ENCODE measurements at regions not wholly inside any gene's neighbourhood (a gene's known extent, or its start where the extent isn't known, plus 50 kb on each side); places are given as distances from the start of the nearest gene placed in this dataset.
A peak's percentile ranks its signal among the peaks of the same experiment; 100 is the strongest.

DNA sequence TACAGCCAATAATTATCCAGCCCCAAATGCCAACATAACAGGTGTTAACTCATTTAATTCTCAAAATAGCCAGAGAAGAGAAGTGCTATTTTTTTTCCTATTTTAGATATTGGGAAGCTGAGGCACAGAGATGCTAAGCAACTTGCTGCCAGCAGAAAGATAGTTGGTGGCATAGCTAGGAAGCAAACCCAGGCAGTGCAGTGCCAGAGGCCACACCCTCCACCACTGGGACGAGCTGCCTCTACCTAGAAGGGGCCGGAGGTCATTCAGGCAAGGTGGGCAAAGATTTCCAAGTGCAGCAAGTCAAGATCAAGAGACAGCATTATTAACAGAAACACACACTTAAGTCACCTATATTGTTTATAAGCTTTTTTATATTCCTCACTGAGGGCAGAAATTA is 654.1 kb downstream of the INHBA start:
- H3K27ac ChIP-seq = no peak overlapping the region
- TF ChIP-seq, protein P1, sequence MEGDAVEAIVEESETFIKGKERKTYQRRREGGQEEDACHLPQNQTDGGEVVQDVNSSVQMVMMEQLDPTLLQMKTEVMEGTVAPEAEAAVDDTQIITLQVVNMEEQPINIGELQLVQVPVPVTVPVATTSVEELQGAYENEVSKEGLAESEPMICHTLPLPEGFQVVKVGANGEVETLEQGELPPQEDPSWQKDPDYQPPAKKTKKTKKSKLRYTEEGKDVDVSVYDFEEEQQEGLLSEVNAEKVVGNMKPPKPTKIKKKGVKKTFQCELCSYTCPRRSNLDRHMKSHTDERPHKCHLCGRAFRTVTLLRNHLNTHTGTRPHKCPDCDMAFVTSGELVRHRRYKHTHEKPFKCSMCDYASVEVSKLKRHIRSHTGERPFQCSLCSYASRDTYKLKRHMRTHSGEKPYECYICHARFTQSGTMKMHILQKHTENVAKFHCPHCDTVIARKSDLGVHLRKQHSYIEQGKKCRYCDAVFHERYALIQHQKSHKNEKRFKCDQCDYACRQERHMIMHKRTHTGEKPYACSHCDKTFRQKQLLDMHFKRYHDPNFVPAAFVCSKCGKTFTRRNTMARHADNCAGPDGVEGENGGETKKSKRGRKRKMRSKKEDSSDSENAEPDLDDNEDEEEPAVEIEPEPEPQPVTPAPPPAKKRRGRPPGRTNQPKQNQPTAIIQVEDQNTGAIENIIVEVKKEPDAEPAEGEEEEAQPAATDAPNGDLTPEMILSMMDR (conservative IDR thresholded peaks at IDR 0.05) = no peak

DNA sequence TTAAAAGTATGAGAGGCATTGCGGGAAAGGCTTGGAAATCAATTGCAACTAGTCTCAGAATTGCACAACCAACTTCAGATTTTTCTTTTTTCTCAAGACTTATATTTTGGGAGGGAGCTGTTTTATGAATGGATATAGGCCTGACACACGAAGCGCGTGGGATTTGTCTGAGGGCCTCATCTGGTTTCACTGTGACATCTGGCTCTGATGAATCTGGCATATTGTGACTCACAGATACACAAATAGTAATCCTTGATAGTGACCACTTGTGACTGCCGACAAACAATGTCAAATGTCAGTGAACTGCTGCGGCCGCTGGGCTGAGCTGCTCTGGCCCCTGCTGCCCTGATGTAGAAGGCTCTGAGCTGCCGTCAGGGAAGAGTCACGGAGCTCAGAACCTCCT is 655.1 kb downstream of the INHBA start:
- TF ChIP-seq, protein P1 (conservative IDR thresholded peaks at IDR 0.05) = no peak
- H3K27ac ChIP-seq = no peak overlapping the region

DNA sequence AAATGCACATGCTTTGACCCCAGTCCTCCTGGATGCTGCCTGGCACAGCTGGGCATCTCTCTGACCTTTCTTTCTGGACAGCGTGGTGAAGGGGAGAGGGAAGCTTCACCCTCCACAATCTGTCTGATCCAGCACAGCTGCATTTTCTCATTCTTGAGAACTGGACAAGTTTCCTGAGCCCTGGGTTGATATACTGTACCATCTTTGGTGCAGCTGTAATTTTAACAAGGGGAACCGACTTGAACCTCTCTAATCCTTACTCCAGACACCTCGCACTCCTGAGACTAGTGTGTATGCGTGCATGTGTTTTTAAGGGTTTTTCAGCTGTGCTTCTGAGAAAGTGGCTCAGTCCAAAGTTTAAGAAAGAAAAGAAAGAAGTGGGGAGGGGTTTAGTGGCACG is 655.7 kb downstream of the INHBA start:
- TF ChIP-seq, protein P1 (conservative IDR thresholded peaks at IDR 0.05) = no peak
- no peak overlapping the region for H3K27ac ChIP-seq

DNA sequence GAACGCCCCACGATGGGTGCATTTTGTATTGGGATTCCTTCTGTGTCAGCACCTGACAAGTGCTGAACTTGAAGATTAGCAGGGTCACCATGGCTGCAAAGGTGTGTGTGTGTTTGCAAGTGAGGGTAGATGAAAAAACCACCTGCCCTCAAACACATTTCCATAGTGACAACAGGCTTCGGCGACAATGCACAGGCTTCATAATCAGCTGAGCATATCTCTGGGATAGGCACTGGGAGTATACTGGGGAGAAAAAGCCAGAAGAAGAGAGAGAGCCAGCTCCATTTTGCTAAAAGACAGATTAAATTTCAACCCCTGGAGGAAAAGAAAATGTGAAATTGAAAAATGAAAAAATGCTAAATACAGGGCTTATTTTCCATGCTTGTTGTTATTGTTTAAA is 656.1 kb downstream of the INHBA start:
- no peak overlapping the region; the same call in 1 of the 2 replicates for H3K27ac ChIP-seq
- TF ChIP-seq, protein P1 (conservative IDR thresholded peaks at IDR 0.05) = no peak

DNA sequence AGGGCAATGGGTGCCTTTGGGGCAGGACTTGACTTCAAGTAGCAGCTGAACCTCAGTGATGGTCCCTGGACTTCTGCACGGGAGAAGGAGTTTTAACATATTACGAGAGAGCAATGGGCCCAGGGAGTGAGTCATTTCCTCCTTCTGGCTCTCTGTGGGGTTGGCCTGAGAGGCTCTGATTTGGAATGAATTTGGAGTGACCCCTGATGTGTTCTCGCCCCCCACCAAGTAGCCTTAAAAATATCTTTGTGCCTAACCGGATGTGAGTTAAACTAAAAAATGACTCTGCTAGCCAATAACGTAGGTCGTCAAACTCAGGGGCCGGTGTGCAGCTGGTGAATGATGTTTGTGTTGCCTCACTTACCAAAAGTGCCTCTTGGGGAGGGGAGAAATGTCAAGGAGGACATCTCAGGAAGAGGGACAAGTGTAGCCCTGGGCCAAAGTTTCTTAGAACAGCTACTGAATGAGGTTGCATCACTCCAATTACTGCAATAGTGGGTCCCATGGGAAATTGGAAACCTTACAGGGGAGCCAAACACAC is 656.6 kb downstream of the INHBA start:
- TF ChIP-seq, protein P1 (conservative IDR thresholded peaks at IDR 0.05) = no peak
- H3K27ac ChIP-seq = peak overlapping the region; percentile 39; the same call in 1 of the 2 replicates

DNA sequence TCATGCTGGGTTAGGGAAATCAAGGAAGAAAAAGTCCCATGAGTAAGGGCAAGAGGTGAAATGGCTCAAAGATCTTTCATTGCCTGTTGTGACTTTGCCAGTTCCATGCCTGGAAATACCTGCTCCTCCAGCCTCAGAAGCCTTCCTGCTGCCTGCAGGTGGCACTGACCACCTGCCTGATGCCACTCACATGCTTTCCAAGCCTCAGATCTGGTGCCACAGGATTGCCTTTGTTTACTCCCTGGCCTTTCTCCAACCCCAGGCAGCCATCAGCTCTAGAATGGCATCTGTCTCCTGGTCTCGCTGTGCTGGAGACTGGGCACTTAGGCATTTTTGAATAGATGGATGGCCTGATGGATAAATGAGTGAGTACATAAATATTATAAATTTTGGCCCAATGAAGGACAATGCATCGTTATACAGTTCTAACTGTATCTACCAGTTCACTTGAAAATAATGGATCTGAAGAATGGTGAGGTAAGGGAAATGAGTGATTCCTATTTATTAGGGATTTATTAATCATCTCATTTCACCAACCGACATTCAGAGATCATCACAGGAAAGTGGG is 657.2 kb downstream of the INHBA start:
- H3K27ac ChIP-seq = peak overlapping the region; percentile 39
- TF ChIP-seq, protein P1 (conservative IDR thresholded peaks at IDR 0.05) = peak; percentile 96

DNA sequence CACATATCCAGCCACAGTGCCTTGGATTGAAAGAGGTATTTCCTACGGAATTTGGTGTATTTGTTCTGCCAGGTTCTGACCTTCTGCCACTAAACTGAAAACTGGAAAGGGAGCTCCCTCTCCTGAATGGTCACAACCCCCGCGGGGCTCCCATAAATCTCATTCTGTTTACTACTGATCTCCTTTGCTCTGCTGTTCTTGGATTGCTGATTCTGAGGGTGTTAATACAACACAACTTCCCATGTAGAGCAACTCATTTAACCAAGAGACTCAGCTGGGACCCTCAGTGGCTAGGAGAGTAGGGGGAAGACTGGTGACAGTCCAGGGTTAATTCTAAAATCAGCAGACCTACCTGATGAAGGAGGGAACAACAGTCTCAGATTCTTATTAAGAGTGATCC is 662.9 kb downstream of the INHBA start:
- TF ChIP-seq, protein P1 (conservative IDR thresholded peaks at IDR 0.05) = no peak
- no peak overlapping the region for H3K27ac ChIP-seq
